Left kidney (tissue), 1 donor: ENCODE measurements at regions not wholly inside any gene's neighbourhood (a gene's known extent, or its start where the extent isn't known, plus 50 kb on each side); places are given as distances from the start of the nearest gene placed in this dataset.

Experiments
- DNase-seq: peaks from one replicate; pipeline ENCODE4 v3.0.0-alpha.2; 2013

DNA sequence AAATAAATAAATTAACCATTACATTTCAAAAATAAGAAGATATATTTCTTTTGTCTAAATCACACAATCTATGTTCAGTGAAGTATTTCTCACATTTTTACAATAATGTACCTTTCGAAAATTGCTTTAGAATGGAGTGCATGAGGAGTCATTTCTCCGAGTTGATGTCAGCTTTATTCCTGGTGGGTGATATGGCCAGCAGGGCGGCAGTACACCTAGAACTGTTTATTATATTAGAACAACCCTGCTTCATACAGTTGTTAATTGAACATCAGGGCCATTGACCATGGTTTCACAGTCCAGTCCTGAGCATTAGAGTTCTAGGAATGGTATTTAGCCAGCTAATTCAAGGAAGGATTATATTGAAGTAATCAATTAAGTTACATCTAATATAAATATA lies 696.3 kb upstream of the SLC10A2 start:
- no peak for DNase-seq

DNA sequence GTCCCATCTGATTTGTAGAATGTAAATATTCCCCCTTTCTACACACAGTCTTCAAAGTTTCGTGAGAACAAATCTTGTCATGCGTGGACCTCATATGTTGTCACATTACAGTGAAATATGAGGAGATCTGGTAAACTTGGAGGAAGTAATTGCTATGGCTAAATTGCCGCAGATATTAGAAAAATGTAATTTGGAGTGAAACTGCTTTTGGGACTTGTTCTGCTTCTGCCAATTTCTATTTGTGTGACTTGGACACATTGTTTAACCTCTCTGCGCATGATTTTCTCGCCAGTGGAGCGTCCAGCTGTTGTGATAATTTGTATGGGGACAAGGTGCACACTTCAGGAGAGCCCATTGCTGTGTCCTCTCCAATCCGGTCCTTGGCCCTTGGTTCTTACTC lies 693.1 kb upstream of the SLC10A2 start:
- DNase-seq = no peak

DNA sequence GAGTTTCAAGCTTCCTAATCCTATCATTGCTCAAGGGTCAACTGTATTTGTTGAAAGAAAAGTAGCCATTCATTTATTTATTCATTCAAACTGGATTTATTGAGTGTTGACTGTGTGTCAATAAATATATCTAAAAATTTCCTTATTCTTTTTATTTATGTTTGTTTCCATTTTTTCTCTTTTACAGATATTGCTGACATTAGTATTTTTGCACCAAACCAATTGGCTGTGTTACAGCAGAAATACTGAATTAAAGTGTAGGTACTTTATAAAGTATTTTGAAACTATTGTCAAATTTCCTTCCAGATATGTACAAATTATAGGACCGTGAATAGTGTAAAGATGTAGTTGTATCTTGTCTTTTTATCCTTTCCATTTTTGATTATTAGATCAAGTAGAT lies 692.0 kb upstream of the SLC10A2 start:
- no peak for DNase-seq

DNA sequence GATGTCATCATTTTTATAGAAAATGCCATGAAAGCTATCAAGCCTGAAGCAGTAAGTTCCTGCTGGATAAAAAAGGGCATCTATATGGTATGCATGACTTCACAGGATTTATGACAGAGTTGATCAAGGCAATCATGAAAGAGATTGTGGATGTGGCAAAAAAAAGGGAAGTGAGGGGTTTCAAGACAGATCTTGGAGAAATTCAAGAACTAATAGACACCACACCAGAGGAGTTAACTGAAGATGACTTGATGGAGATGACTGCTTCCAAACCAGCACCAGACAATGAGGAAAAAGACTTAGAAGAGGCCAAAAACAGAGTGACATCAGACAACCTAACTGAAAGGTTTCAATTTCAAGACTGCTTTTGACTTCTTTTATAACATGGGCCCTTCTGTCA lies 691.1 kb upstream of the SLC10A2 start:
- DNase-seq = no peak

DNA sequence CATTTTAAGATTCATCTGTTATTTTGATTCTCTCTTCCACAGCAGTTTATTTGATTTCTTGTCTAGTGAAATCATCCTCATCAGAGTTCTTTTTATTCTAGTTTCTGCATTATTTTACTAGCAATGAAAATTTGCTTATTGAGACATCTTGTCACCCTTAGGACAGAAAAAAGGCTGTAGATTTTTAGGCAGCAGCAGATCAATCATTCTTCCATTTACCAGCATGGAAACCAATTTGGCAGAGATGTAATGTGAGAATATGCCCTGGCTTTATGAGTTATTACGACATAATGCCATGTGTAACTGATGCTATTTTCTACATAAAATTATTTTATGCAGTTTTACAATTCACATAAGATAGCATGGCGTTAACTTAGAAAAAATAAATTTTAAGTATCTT lies 688.6 kb upstream of the SLC10A2 start:
- no peak for DNase-seq

DNA sequence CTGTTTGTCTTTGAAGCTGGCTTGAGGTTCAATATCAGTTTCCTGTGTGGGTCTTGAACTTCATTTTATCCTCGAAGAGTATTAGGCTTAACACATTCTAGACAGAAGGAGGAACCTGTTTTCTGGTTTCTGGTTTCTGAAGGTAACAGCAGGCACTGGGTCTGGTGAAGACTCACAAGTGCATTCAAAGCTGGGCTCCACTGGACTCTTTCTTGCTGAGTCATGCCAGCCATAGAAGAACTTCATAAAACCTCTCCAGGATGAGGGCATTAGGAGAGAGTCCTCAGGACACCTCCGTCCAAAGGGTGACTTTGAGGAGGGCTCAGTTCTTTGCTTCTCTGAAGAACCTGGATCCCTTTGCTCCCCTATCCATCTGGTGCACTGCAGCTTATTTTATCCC lies 668.6 kb upstream of the SLC10A2 start:
- DNase-seq = no peak

DNA sequence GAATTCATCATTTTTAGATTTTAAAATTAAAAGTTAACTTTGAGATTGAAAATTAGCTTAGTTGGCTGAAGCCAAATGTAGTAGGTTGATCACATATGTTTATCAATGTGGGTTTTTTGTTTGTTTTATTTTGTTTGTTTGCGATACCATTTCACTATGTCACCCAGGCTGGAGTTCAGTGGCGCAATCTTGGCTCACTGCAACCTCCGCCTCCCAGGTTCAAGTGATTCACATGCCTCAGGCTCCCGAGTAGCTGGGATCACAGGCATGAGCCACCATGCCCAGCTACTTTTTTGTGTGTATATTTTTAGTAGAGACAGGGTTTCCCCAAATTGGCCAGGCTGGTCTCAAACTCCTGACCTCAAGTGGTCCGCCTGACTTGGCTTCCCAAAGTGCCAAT lies 665.7 kb upstream of the SLC10A2 start:
- no peak for DNase-seq

DNA sequence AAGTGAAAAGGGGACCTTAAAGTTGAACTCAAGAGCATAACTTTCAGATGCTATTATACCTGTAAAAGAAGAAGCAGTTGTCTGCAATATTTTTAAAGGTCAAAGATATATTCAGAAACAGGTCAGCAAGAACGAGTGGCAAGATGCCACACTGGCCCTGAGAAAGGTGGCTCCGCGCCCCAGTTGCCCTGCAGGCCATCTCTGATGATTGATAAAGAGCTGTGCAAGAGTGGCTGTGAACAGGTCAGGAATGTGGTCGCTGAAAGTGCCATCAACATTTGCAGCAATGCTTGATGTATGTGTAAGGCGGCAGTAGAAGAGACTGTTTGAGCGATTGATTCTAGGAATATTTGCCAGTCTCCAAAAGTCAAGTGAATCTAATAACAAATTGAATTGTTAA lies 664.2 kb upstream of the SLC10A2 start:
- no peak for DNase-seq

DNA sequence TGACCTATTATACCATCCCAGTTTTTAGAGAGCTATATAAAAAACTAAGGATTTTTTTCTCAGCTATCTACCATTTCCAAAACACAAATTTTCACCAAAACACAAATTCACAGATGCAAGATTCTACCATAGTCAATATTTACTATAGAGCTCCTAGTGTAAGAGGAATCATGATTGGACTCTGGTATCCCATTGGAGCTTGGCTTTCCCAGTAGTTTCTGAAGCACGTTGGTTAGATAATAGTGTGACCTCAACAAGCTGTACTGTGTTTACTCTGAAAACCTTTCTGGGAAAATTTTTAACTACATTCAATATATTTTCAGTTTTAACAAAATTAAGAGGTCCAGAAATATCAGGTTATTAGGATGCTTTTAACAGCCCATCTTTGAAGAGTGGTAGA lies 660.6 kb upstream of the SLC10A2 start:
- DNase-seq = no peak

DNA sequence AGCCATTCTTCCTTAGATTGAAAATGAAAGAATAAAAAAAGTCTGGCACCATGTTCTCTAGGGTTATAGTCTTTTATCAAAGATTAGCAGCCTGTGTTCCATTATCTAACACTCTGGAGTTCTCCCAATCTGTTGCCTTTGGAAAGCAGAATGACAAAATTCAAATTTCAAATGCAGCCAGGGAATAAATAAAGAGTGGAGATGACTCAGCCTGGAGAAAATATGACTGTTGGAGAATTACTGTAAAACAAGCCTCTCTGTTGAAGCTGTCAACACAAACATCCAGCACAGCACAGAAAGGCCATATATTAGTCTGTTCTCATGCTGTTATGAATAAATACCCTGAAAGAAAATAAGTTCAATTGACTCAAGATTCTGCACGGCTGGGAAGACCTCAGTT lies 650.5 kb upstream of the SLC10A2 start:
- DNase-seq = no peak

DNA sequence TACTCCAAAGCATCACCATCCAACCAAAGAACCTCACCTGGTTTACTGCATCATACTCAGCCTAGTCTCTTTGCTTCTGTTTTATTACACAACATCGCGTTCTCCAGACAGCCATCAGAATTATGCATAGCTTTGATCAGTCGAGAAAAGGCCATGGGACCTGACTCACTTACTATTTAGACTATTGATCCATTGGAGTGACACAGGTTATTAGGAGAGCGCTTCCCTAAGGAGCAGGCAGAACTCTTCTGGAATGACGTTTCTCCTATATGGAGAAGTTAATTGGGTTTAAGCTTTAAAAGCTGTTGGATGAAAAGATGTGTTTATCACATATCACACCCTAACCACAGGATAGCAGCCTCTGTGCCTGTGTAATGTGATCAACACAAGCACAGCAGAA lies 649.1 kb upstream of the SLC10A2 start:
- no peak for DNase-seq

DNA sequence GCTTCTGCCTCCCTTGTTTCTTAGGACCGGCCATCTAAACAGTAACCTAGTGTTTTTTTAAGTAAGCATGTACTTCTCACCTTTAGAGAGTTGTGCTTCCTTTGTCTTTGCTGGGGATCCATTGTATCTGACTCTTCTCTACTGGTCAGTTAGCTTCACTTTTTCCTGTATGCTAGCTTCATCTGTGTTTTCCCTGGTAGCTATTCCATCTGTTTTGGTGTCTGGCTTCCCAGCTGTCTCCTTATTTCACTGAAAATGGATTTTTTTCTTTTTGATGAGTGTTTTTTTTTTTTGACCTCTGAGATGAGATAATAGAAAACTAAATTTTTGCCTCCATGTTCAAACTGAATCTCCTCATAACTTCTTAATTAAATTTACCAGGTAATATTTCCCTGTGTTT lies 637.0 kb upstream of the SLC10A2 start:
- no peak for DNase-seq

DNA sequence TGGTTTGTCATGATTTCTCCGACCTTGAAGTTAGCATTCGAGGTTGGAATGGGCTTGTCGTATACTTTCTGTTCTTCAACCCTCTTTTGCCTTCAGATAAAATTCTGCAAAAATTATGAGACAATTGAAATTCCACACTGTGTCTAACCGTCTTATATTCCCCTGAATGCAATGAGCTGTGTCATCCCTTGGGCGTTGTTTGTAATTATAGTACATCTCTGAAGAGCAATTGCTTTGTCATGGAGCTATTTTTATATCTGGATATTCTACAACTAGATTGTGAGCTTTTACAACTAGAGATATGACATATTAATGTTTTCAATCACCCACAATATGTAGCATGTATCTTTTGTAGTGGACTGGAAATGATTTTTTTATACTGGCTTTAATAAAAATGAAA lies 631.8 kb upstream of the SLC10A2 start:
- no peak for DNase-seq

DNA sequence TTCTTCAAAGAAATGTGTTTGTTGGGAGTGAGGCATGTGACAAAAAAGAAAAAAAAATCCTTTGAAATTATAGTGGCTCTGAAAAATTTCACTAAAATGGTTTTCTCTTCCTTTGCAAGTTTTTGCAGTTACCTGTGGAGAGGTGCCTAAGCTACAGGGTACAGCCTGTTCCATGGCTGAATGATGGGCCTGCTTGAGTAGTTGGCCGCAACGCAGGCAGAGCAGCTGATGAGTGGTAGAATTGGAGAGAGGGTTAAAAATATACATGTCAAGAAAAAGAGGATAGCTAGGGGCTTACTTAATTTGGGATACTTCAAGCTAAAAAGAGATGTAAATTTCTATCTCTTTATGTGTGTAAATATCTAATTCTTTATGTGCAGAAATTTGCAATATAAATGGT lies 629.1 kb upstream of the SLC10A2 start:
- no peak for DNase-seq

DNA sequence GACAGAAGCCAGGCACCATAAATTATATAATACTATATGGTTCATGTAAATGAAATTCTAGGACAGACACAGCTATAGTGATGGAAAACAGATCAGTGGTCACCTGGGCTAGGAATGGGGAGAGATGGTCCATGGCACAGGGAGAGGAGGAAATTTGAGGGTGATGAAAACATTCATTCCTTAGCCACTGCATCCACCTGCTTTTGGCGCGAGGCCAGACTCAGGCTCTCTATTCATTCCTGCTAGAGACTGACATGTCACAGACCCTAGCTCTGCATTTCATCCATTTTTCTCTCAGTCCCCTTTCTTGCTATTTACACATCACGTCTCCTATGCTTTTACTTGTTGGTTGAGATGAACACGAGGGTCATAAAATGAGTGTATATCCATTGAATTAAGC lies 628.3 kb upstream of the SLC10A2 start:
- no peak for DNase-seq

DNA sequence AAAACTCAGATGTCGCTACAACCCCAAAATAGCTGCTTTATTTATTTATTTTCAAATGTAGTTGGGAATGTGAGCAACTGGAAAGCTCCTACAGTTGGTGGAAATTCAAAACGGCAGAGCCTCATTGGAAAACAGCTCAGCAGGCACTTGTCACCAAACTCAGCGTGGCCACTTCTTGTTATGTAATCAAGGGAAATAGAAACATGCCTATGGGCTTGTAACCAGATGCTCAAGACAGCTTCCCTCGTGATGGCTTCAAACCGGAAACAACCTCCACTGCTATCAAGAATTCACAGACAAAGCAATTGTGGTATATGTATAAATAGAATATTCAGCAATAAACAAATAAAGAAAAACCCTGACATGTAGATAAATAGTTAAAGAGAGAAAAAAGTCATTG lies 627.8 kb upstream of the SLC10A2 start:
- no peak for DNase-seq

DNA sequence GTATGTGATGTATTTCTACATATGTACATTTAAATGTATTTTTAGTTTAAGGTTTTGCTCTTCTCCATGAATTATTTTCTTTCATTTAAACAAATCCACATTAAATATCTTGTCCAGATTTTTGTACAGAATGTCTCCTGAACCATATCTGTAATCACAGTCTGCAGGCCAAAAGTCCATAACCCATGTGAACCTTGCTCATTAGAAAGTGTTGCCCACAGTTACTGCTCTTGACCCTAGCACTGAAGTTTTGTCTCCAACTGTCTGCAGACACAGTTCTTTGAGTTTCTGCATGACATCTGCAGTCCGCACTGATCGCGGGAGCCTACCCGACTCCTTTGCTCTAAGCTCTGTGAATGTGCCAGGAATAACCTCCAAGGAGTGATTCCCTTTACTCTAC lies 626.2 kb upstream of the SLC10A2 start:
- no peak for DNase-seq

DNA sequence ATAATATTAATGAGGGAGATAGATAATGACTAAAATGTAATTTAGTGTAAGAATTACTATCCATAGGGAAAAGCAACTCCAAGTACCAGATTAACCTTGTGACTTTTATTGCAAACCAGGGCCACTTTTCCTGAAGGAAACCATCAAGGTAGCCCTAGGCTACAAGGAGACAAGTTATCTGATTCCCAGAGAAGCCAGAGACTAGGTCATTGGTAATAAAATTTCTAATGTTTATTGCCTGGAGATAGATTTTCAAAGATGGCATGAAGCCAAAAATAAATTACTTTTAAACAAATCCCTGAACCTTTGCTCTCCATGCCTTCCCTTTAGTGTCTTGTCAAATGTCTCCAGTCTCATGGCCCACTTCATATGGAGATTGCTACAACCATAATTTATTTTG lies 610.1 kb upstream of the SLC10A2 start:
- no peak for DNase-seq

DNA sequence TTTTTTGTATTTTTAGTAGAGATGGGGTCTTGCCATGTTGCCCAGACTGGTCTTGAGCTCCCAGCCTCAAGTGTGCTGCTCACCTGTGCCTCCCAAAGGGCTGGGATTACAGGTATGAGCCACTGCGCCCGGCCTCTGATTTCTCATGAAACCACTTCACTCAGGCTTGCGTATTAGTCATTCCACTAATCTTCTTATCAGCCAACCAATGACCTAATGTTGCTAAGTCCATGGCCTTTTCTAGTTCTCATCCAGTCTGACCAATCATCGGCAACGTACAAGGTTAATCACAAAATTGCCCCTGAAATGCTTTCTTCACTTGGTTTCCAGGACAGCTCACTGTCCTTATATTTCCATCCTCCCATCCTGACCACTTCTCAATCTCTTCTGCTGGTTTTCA lies 605.3 kb upstream of the SLC10A2 start:
- DNase-seq = no peak

DNA sequence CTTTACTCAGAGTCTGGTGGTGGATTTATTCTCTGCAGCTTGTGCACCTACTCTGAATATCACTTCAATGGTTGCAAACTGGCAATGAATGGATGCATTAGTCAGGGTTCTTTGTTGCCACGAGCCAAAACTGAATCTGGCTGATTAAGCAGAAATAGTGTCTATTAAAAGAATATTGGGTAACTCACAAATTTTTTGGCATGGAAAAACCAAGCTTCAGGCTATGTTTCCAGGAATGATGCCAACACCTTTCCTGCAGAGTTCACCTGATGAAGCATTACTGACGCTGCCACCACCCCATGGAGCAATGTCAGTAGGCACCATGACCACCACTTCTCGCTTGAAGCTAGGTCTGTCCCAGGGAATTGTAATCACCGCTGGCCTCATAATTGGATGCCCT lies 597.8 kb upstream of the SLC10A2 start:
- no peak for DNase-seq

DNA sequence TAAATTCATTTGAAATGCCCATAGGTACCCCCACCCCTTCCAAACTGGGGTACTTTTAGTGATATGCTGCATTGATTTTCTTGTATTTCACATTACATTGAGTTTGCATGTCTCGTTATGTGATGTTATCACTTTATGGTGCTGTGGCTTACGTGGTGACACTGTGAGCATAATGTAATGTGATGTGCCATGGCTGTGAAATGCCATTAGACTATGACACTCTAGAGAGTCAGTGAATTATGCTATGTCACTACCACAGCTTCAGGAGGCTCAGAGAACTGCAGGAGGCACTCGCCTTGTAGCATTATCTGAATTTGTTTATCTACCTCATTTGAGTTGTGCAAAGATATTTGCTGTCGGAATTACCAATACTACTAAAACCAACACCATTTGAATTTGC lies 590.1 kb upstream of the SLC10A2 start:
- DNase-seq = no peak

DNA sequence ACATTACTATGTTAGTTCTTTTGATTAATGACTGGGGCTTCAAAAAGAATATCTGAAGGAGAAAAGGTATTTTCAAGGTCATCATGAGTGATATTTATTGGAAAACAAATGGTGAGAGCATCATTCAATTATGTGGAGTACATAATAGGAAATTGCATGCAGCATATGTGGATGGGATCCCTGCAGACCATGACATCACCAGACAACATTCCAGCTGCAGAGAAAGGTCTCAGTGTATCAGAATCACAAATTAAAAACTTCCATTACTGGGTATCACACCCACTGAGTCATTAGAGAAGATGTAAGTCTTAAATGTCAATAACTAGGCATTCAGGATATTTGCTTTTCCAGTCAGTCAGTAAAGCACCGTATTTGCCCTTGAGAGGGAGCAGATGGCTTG lies 574.4 kb upstream of the SLC10A2 start:
- no peak for DNase-seq

DNA sequence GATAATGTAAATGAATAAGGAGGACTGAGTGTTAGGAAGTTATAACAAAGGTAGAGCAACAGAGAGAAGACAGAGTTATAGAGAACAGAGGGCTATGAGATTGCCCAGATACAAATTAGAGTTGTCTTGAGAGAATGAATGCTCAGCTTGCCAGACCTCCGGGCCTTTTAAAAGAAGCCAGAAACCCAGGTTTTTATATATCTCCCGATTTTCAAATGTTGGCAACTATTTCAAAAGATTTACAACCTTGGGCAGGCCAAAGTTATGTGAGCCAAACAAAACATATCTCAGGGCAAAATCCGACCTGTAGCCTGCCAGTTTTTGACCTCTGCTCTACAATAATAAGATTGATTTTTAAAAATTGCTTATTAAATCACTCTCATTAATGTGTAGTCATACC lies 573.1 kb upstream of the SLC10A2 start:
- DNase-seq = no peak

DNA sequence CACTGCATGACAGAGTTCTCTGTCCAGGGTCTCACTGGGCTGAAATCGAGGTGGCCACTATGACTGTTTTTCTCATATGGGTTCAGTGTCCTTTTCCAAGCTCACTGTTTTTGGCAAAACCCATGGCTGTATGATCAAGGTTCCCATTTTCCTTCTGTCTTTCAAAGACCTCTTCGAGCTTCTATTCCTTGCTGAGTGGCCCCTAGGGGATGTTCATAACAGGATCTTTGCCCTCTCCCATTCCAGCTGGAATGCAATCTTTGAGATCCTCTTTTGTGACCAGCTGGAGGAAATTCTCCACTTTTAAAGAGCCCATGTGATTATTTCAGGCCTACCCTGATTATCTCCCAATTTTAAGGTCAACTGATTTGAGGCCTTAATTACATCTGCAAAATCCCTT lies 572.5 kb upstream of the SLC10A2 start:
- no peak for DNase-seq

DNA sequence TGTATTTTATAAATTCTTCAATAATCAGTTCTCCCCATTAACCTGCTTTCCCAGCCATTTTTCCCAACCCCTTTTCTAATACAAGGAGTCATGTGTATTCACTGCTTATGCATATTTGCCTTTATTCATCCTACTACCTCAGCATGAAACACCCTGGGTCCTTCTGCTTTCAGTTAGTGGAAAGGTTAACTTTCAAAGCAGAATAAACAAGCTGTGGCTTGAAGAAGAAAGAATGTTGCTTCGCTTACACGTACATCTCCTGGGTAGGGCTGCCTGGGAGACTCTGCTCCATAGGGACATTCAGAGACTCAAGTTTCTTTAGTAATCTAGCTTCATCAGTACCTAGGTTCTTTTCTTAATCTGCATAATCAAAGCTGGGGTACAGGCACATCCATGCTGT lies 567.8 kb upstream of the SLC10A2 start:
- DNase-seq = no peak

DNA sequence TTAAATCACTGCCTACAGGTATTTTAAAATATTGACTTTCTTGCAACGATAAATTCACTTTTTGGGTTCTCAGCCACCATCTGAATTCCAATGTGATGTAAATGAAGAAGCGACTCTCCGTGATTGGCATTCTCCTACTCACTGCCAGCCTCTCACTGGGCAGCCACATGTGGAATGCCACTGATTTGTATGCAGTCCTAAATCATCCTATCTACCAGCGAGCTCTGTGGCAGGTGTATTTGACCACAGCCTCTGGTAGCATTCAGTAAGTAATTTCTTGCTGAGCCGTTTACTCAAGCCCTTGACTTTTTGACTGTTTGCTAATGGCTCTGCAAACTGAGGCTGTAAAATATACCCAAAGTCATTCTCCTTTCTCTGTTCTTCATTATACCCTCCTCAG lies 559.0 kb upstream of the SLC10A2 start:
- no peak for DNase-seq
